Fibroblast of lung (primary cell): ENCODE measurements at regions not wholly inside any gene's neighbourhood (a gene's known extent, or its start where the extent isn't known, plus 50 kb on each side); places are given as distances from the start of the nearest gene placed in this dataset.

ENCODE experiments used
- CTCF ChIP-seq, 2 donors: IDR thresholded peaks in 1 of 2; conservative IDR thresholded peaks in 1 of 2; 1 replicate in 1 of 2; 2 replicates in 1 of 2; pipeline ENCODE4 v1.5.1; 2011 to 2012; ENCODE audit warnings: low read length in 2 of 2, control low read depth in 1 of 2, inconsistent platforms in 1 of 2, low read depth in 1 of 2, mild to moderate bottlenecking in 1 of 2
- EZH2 ChIP-seq: IDR thresholded peaks from 2 replicates; pipeline ENCODE4 v1.5.1; 2012; ENCODE audit warnings: low read length, control low read depth, mild to moderate bottlenecking; ENCODE audit errors: missing control alignments

- TF ChIP-seq CTCF (conservative IDR thresholded peaks at IDR 0.05 in 1 of 2, IDR thresholded peaks at IDR 0.05 in 1 of 2; ENCODE audit: low read depth in 1 of 2, low read length in 2 of 2) (no peak), EZH2 (no peak)
These were observed 99.0 kb downstream of the HS1BP3 start for GRCh38 chr2:20551945-20552328.
